ENCODE measurements at regions not wholly inside any gene's neighbourhood (a gene's known extent, or its start where the extent isn't known, plus 50 kb on each side); places are given as distances from the start of the nearest gene placed in this dataset.

GRCh38 chr2:3115301-3116042, 262.1 kb downstream of the EIPR1 start:
- Histone ChIP-seq H3K27me3 (ENCODE audit: control insufficient read depth, insufficient read depth, low read length) (no peaks in the 10 kb centered on the region), H3K4me3 (ENCODE audit: low read depth, low read length) (no peak overlapping the region), H3K36me3 (ENCODE audit: control insufficient read depth, insufficient read depth, low read length) (no peaks in the 10 kb centered on the region)
- ChIA-PET CTCF (interaction anchor here (1.7 kb wide), 1 partner anchor 12 kb away, joined by 4 read pairs; no protein-coding TSS in a partner anchor), POLR2A (no interaction called here)
- TF ChIP-seq CTCF (IDR thresholded peaks at IDR 0.05; ENCODE audit: insufficient read depth, low read depth, low read length) = no peak
- no peak for DNase-seq (ENCODE audit: low read depth)

GRCh38 chr2:3114406-3115185, 263.0 kb downstream of the EIPR1 start:
- H3K27me3 ChIP-seq (ENCODE audit: control insufficient read depth, insufficient read depth, low read length) = no peaks in the 10 kb centered on the region
- CTCF ChIA-PET = interaction anchor here (1.7 kb wide), 1 partner anchor 13 kb away, joined by 4 read pairs; no protein-coding TSS in a partner anchor
- POLR2A ChIA-PET = no interaction called here

GRCh38 chr2:3113769-3114168, 263.8 kb downstream of the EIPR1 start:
- no peaks in the 10 kb centered on the region for H3K27me3 ChIP-seq (ENCODE audit: control insufficient read depth, insufficient read depth, low read length)
- POLR2A ChIA-PET = no interaction called here

More at GRCh38 chr2:3114406-3115185, 263.0 kb downstream of the EIPR1 start:
- DNase-seq (ENCODE audit: low read depth) = no peak
- no peak for TF ChIP-seq CTCF (IDR thresholded peaks at IDR 0.05; ENCODE audit: insufficient read depth, low read depth, low read length)
- Histone ChIP-seq H3K4me3 (ENCODE audit: low read depth, low read length) (no peak overlapping the region), H3K36me3 (ENCODE audit: control insufficient read depth, insufficient read depth, low read length) (no peaks in the 10 kb centered on the region)

GRCh38 chr2:3113122-3113521, 264.5 kb downstream of the EIPR1 start:
- Histone ChIP-seq H3K27me3 (ENCODE audit: control insufficient read depth, insufficient read depth, low read length) (no peaks in the 10 kb centered on the region), H3K36me3 (ENCODE audit: control insufficient read depth, insufficient read depth, low read length) (no peaks in the 10 kb centered on the region), H3K4me3 (ENCODE audit: low read depth, low read length) (no peak overlapping the region)
- DNase-seq (ENCODE audit: low read depth) = no peak
- ChIA-PET POLR2A (no interaction called here), CTCF (no interaction called here)
- no peak for TF ChIP-seq CTCF (IDR thresholded peaks at IDR 0.05; ENCODE audit: insufficient read depth, low read depth, low read length)

More at GRCh38 chr2:3113769-3114168, 263.8 kb downstream of the EIPR1 start:
- CTCF ChIA-PET = no interaction called here
- H3K4me3 ChIP-seq (ENCODE audit: low read depth, low read length) = no peak overlapping the region
- H3K36me3 ChIP-seq (ENCODE audit: control insufficient read depth, insufficient read depth, low read length) = no peaks in the 10 kb centered on the region
- DNase-seq (ENCODE audit: low read depth) = no peak
- no peak for TF ChIP-seq CTCF (IDR thresholded peaks at IDR 0.05; ENCODE audit: insufficient read depth, low read depth, low read length)

- no peak for DNase-seq (ENCODE audit: low read depth)
- Histone ChIP-seq H3K36me3 (ENCODE audit: control insufficient read depth, insufficient read depth, low read length) (no peaks in the 10 kb centered on the region), H3K27me3 (ENCODE audit: control insufficient read depth, insufficient read depth, low read length) (no peaks in the 10 kb centered on the region), H3K4me3 (ENCODE audit: low read depth, low read length) (no peak overlapping the region)
- CTCF ChIA-PET = interaction anchor here (0.8 kb wide), 1 partner anchor 38 kb away, joined by 3 read pairs; no protein-coding TSS in a partner anchor
- POLR2A ChIA-PET = no interaction called here
- no peak for TF ChIP-seq CTCF (IDR thresholded peaks at IDR 0.05; ENCODE audit: insufficient read depth, low read depth, low read length)
Observed at GRCh38 chr2:3112553-3112952, 265.1 kb downstream of the EIPR1 start.
